HG02981 (cell line): ENCODE measurements at regions not wholly inside any gene's neighbourhood (a gene's known extent, or its start where the extent isn't known, plus 50 kb on each side); places are given as distances from the start of the nearest gene placed in this dataset.
"Not testable (repeated sequence)": the region's sequence is repeated elsewhere in the genome, so short reads cannot be mapped to it uniquely, and the experiment has no call there.

Experiments
- ATAC-seq: cut with Tn5 transposase; IDR thresholded peaks from one replicate; pipeline ENCODE4 v1.9.1; 2021; ENCODE audit warnings: mild to moderate bottlenecking, moderate library complexity; ENCODE audit not compliant: unreplicated experiment

- no peak for ATAC-seq
Measured at GRCh38 chr6:16950825-16951495, 150.9 kb upstream of the STMND1 start.

- no peak for ATAC-seq
Measured at GRCh38 chr6:16950302-16950701, 151.5 kb upstream of the STMND1 start.

DNA sequence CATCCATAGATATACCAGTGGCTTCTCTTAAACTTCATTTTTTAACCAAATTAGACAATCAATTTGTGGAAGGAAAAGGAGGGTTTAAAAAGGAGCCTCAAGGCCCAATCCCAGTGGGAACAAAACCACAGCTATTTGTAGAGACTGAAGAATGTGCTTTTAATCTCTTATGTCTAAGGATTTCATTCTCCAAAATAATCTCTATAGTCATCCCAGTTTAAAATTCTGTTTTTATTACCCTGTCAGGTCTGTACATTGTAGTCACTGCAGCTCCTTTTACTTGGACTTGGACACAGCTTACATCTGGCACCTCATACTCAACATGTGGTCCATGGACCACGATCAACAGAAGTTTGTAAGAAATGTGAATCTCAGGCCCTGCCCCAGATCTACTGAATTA is 152.1 kb upstream of the STMND1 start:
- ATAC-seq = no peak

DNA sequence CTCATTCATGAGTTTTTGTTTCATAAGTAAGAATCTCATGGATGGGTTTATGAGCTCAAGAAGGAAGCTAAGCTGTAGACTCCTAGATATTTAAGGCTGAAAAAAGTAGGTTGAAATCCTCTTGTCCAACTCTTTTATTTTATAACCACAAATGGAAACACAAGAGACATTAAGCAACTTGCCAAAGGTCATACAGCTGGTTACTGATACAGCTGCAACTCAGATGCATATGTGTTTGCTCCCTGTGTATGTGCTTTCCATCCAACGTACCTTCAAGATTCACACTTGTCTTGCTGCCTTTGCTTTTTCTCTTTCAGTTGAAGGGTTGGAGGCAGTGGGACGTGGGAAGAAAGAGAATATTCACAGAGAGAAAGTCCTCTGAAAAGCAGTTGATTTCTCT is 153.5 kb upstream of the STMND1 start:
- no peak for ATAC-seq

DNA sequence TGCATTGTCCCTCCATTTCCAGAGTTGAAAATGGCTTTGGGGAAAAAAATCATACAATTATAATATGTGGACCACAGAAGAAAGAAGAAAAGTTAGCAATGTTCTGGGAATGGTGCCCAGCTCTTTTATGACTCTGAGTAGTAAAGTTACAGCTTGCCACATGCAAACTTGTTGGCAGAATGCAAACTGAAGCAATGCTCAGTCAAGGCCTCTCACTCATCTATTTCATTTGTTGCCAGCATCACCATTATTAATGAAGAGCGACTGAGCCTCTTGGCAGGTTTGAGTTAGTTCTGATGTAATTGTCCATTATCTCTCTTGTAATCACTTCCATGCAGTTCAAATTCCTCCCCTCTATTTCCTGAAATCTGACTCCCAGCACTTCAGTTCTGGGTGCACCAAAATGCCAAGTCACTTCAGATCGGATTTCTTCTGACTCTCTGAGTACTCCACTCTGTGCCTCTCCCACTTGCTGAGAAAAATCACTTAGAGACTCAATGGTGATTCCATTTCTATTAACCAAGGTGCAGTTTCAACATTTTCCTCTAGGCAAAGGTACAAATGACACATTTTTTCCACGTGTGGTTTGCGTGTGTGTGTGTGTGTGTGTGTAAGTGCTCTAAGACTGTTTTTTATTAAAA is 154.4 kb upstream of the STMND1 start:
- ATAC-seq = no peak

DNA sequence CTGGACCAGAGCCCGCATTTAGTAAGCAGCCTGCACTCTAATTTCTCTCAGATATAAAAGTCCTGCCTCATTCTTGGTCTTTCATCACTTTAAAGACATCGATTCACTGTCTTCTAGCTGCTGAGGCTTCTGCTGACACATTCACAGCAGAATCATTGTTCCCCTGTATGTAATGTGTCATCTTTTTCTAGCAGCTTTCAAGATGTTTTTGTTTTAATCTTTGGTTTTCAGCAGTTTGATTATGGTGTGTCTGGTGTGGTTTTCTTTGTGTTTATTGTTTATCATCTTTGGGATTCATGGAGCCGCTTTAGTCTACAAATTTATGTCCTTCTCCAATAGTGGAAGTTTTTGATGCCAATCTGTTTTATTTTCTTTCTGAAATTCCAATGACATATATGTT is 157.3 kb upstream of the STMND1 start:
- ATAC-seq = no peak

- ATAC-seq = no peak
Measured at GRCh38 chr6:16939839-16940238, 162.0 kb upstream of the STMND1 start.

DNA sequence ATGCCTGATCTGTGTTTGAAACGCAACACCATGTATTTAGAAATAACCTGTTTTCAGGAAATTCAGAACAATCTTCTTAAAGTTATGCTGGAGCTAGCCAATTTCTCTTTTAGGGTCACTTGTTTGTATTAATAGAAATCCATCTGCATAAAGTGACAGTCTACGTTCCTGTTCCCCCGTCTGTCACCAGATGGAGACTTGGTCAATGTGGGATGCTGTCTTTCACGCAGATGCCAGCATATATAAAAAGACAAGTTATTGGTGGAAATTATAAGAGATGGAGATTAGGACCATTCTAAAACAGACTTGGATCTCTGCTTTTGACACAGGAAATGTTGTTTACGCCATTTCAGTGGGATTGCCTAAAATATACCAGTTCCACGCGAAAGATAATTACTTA is 162.5 kb upstream of the STMND1 start:
- no peak for ATAC-seq

GRCh38 chr6:16936893-16937292 is 165.0 kb upstream of the STMND1 start:
- no peak for ATAC-seq

DNA sequence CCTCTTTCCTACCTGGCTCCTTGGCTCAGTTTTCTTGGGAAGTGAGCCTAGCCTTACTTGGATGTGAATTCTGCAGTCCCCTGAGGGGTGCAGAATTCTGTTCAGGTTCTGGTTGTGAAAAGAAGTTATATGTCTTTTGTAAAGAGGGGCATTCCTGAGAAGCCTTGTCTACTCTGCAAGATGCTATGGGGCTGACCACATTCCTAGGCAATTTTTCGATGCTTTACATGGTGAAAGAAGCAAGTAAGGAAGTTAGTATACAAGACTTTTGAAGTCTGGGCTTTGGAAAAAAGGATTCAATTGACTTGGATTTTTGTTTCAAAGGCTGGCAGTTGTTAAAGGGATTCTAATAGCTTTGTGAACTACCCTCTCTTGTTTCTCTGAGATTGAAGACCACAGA is 167.9 kb upstream of the STMND1 start:
- no peak for ATAC-seq

DNA sequence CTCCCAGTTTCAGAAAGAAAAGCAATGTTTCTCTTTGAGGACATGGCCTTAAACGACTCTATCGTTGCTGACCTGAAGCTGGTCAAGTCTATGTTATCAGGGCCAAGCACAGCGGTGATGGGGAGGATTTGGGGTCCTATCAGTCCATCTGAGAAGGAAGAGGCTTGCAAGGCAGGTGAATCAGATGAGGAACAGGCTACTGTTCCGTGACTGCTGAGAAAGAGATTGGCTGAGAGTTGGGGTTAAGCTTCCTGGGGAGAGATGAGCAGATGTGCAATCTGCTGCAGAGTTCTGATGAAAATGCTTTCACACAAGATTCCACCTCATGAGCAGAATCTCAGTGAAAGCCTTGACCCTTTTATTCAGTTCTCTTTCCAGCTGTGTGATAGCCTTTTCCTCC is 168.3 kb upstream of the STMND1 start:
- ATAC-seq = no peak

DNA sequence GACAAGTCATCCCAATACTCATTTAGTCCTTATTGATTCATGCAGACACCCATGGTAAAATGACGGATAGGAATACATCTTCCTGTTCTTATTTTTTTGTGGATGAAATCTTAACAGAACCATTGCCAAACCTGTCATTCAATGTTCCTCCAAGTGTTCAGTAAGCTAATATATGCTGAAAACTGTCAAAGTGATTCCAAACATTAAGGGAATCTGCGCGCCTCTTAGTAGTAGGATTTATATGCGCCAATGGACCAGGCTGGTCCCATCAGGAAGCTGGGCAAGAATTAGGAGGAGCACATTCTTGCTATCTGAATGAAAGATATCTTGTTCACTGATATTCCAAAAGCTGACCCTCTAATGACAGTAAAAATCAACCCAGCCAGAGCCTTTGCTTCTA is 168.9 kb upstream of the STMND1 start:
- no peak for ATAC-seq

DNA sequence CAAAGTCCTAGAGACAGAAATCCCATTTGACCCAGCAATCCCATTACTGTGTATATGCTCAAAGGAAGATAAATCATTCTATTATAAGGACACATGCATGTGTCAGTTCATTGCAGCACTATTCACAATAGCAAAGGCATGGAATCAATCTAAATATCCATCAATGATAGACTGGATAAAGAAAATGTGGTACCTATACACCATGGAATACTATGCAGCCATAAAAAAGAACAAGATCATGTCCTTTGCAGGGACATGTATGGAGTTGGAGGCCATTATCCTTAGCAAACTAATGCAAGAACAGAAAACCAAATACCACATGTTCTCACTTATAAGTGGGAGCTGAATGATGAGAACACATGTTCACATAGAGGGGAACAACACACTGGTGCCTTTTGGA is 169.8 kb upstream of the ATXN1 start:
- ATAC-seq = not testable (repeated sequence)

- ATAC-seq = no peak
Measured at GRCh38 chr6:16930432-16930831, 169.2 kb upstream of the ATXN1 start.

DNA sequence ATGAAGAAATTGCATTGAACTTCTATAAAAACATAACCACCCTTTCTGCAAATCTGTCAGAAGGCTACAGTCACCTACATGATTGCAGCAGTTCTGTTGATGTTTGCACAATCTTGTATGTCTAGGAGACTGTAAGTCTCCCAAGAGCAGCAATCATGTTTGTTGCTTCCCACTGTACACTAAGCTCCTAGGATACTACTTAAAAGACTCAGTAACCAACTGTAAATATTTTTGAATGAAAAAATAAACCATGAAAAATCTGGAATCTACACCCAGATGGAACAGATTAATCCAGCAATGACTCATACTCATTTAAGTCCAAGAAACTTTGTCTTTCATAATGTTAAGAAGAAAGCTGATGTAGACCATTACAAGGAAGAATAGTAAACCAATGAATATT is 168.5 kb upstream of the ATXN1 start:
- no peak for ATAC-seq

DNA sequence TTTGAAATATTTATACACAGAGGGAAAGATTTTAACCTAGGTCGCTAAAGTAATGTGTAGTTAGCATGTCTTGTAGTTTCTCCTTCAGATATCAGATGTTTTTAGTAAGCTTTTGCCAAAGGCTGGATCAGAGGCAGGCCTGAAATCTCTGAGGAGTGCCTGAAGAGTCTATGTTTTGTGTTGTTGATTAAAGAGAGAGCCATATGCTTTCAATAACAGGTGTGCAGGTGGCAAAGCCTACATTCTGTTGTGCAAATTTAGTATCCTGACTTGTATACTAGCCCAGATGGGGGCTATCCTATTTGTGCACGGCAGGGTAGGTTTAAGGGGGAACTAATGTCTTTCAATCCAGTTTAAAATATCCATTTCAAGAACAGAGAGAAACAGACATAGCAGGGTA is 167.1 kb upstream of the ATXN1 start:
- ATAC-seq = no peak

DNA sequence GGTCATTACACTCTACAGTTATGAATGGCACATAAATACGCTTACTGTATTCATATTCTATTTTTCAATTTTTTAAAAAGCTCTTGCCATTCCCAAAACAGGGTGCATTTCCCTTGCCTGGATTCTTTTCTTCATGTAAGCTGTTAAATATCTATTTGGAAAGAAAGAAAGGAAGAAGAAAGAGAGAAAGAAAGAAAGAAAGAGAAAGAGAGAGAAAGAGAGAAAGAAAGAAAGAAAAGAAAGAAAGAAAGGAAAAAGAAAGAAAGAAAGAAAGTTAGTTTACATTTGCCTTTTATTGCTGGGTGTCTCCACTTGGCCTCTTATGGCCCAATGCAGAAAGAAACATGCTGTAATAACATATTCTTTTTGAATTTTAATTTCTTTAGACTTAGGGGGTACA is 165.9 kb upstream of the ATXN1 start:
- no peak for ATAC-seq

DNA sequence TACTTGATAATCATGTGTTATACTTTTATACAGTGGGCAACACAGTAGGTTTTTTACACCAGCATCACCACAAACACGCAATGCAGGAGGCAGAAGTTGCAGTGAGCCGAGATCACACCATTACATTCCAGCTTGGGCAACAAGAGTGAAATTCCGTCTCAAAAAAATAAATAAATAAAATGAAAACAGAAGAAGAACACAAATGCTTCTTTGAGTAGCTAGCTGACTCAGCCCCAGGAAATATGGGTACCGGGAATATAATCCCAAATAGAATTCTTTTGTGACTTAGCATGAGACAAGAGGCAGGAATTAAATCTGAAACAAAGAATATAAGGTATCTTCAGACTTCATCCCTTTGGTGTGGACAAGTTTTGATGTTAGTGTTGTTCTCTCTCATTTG is 164.2 kb upstream of the ATXN1 start:
- no peak for ATAC-seq

DNA sequence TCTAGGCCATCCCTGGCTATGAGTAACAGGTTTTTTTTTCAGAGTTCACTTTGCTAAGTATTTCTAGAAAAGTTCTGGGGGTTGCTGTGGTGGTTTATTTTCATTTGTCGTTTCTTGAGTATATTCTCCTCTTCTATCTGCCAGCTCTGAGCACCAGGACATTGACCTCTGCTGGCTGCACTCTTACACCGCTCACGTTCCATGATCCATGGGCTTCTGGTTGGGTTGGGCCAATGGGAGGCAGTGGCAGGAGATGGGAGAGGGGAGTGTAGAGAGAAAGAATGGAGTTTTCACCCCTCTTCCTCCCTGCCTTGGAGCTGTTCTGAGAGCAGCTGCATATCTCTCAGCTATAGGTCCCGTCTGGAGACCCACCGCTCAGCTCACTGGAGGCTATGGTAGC is 161.0 kb upstream of the ATXN1 start:
- ATAC-seq = no peak

DNA sequence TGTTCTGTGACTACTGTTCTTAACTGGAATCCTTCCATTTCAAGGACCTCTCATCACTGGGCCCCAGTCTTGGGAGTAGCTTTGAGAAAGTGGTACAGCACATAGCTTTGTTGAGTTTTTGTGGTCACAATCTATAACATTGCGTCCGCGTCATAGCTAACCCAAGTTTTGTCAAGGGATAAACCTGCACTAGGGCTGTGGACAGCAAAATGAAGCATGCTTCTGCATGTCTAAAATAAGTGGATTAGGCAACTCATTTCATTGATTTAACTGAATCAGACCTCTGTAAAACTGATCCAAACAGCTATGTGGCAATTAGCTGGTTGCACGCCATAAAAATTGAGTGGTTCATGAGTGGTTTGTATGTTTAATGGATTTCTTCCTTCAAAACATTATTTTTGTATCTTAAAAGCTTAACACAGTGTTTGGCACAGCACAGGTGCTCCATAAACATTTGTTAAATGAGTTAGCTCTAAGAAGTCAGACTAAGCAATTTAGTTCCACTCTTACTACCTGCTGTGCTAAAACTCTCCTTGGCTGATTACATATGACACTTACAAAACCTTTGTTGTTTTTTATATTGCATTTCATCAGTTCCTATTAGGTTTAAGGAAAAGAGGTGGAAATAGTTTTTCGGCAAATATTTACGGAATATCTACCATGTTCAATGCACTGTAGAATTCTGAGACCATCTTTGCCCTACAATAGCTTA is 160.3 kb upstream of the ATXN1 start:
- ATAC-seq = no peak

DNA sequence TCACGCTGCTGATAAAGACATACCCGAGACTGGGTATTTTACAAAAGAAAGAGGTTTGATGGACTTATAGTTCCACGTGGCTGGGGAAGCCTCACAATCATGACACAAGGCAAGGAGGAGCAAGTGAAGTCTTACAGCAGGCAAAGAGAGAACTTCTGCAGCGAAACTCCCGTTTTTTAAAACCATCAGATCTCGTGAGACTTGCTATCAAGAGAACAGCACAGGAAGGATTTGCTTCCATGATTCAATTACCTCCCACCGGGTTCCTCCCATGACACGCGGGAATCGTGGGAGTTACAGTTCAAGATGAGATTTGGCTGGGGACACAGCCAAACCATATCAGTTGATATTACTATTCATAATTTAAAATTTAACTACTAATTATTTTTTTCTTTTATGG is 157.3 kb upstream of the ATXN1 start:
- no peak for ATAC-seq

GRCh38 chr6:16914184-16914583 is 152.9 kb upstream of the ATXN1 start:
- no peak for ATAC-seq
